ENCODE measurements at regions not wholly inside any gene's neighbourhood (a gene's known extent, or its start where the extent isn't known, plus 50 kb on each side); places are given as distances from the start of the nearest gene placed in this dataset.

DNA sequence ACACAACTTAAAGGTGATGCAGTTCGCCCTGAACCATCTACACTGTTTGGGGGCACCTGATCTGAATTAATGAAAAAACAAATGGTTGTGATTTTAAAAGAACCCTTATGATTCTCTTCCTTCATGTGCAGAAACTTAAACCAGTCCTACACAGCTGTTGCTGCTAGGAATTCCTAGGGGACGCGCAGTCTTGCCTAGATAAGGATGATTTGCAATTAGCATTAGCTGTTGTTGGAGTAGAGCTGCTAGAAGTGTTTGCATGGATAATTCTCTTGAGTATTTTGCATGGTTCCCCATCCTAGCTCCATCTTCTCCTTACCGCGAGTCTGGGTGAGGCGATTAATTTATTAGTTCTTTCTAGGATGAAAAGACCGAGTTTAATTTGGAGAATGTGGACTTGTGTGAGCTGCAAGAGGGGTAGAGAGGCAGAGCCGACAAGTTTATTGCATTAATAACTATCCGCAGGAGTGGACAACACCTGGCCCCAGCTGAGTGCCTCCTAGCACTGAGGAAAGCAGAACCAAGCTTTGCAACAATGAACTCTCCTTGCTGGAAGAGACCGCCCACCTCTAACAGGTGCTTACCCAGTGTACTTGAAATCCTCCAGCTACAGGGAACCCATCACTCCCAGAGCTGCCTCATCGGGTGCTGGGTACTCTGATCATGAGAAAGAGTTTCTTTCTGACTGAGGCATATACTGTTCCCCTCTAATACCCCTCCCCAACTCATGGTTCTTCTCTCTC, 75.0 kb upstream of the WNT7A start:
- H3K36me3 ChIP-seq = no peaks in the 10 kb centered on the region
- DNase-seq (ENCODE audit: extremely low spot score in 2 of 2) = no peak
- no peak for TF ChIP-seq POLR2A (IDR thresholded peaks at IDR 0.05)
- TF ChIP-seq CTCF (IDR thresholded peaks at IDR 0.05) = no peak
- TF ChIP-seq POLR2AphosphoS5 (IDR thresholded peaks at IDR 0.05; ENCODE audit: insufficient read depth in 1 of 2, low read depth in 1 of 2) = no peak
- no peaks in the 10 kb centered on the region for H3K9me3 ChIP-seq
- no peak overlapping the region for H3K4me3 ChIP-seq
- H3K4me1 ChIP-seq = no peaks in the 10 kb centered on the region
- intact Hi-C loops (cut with DNase I) = no loop called here
- H3K27me3 ChIP-seq = no peaks in the 10 kb centered on the region
- no peak overlapping the region for H3K27ac ChIP-seq

GRCh38 chr3:13954266-13954665, 74.4 kb upstream of the WNT7A start:
- no peaks in the 10 kb centered on the region for H3K9me3 ChIP-seq
- no peaks in the 10 kb centered on the region for H3K36me3 ChIP-seq
- no peaks in the 10 kb centered on the region for H3K4me1 ChIP-seq
- H3K27me3 ChIP-seq = no peaks in the 10 kb centered on the region
- intact Hi-C loops (cut with DNase I) = no loop called here
- no peak overlapping the region for H3K4me3 ChIP-seq
- H3K27ac ChIP-seq = no peak overlapping the region
- no peak for DNase-seq (ENCODE audit: extremely low spot score in 2 of 2)
- TF ChIP-seq CTCF (IDR thresholded peaks at IDR 0.05) (no peak), POLR2AphosphoS5 (IDR thresholded peaks at IDR 0.05; ENCODE audit: insufficient read depth in 1 of 2, low read depth in 1 of 2) (no peak), POLR2A (IDR thresholded peaks at IDR 0.05) (no peak)

DNA sequence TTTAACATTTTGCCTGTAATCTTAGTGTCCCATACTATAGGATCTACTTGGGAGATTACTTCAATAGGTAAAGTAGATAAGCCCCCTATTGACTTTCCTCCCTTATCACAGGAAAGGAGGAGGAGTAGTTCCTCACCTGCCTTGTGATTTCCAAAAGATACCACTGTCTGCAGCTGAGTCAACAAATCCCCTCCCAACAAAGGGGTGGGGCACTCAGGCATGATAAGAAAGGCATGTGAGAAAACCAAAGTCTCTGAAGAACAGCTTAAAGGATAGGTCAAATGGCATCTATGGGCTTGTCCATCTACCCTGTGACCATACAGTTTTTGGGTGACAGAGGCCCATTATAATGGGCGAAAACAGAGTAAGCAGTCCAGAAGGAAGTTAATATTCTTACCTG, 71.3 kb upstream of the WNT7A start:
- Histone ChIP-seq H3K27ac (no peak overlapping the region), H3K4me1 (no peaks in the 10 kb centered on the region), H3K4me3 (no peak overlapping the region), H3K9me3 (no peaks in the 10 kb centered on the region), H3K36me3 (no peaks in the 10 kb centered on the region), H3K27me3 (no peaks in the 10 kb centered on the region)
- no peak for DNase-seq (ENCODE audit: extremely low spot score in 2 of 2)
- intact Hi-C loops (cut with DNase I) = no loop called here
- TF ChIP-seq POLR2AphosphoS5 (IDR thresholded peaks at IDR 0.05; ENCODE audit: insufficient read depth in 1 of 2, low read depth in 1 of 2) = no peak
- TF ChIP-seq POLR2A (IDR thresholded peaks at IDR 0.05) = no peak
- no peak for TF ChIP-seq CTCF (IDR thresholded peaks at IDR 0.05)

DNA sequence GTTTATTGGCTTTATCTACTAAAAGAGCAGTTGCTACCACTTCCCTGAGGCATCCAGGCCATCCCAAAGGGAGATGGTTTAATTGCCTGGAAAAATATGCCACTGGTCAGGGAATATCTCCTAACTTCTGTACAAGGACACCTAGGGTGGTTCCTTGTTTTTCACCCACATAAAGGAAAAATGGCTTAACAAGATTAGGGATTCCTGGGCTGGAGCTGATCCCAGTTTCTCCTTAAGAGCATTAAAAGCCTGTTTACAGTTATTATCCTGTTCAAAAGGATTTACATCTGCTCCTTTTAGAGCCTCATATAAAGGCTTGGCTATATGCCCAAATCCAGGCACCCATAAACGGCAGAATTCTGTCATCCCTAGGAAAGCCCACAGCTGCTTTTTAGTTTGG, 70.2 kb upstream of the WNT7A start:
- intact Hi-C loops (cut with DNase I) = no loop called here
- no peaks in the 10 kb centered on the region for H3K27me3 ChIP-seq
- DNase-seq (ENCODE audit: extremely low spot score in 2 of 2) = no peak
- H3K4me1 ChIP-seq = no peaks in the 10 kb centered on the region
- TF ChIP-seq CTCF (IDR thresholded peaks at IDR 0.05) (no peak), POLR2A (IDR thresholded peaks at IDR 0.05) (no peak), POLR2AphosphoS5 (IDR thresholded peaks at IDR 0.05; ENCODE audit: insufficient read depth in 1 of 2, low read depth in 1 of 2) (no peak)
- H3K4me3 ChIP-seq = no peak overlapping the region
- H3K36me3 ChIP-seq = no peaks in the 10 kb centered on the region
- no peaks in the 10 kb centered on the region for H3K9me3 ChIP-seq
- no peak overlapping the region for H3K27ac ChIP-seq

- Histone ChIP-seq H3K9me3 (no peaks in the 10 kb centered on the region), H3K27ac (no peak overlapping the region), H3K4me3 (no peak overlapping the region), H3K27me3 (no peaks in the 10 kb centered on the region), H3K36me3 (no peaks in the 10 kb centered on the region), H3K4me1 (no peaks in the 10 kb centered on the region)
- TF ChIP-seq POLR2AphosphoS5 (IDR thresholded peaks at IDR 0.05; ENCODE audit: insufficient read depth in 1 of 2, low read depth in 1 of 2) (no peak), POLR2A (IDR thresholded peaks at IDR 0.05) (no peak), CTCF (IDR thresholded peaks at IDR 0.05) (no peak)
- DNase-seq (ENCODE audit: extremely low spot score in 2 of 2) = no peak
- intact Hi-C loops (cut with DNase I) = no loop called here
Observed at GRCh38 chr3:13947912-13948311, 68.0 kb upstream of the WNT7A start.
